ENCODE measurements at regions not wholly inside any gene's neighbourhood (a gene's known extent, or its start where the extent isn't known, plus 50 kb on each side); places are given as distances from the start of the nearest gene placed in this dataset.

DNA sequence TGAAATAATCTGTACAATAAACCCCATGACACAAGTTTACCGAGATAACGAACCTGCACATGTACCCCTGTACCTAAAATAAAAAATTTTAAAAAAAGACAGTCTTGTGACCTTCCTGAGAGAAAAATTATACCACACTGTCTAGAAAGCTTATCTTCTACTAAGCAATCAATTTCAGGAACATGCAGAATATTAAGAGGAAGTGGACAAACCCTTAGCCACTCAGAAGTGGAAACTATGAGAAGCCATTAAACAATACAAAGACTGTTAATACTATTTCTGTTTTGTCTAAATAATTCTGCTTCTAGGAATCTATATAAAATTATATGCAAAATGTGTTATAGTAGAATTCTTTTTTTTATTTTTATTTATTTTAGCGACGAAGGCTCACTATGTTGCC lies 93.9 kb downstream of the ADAMTS1 start:
- ChIA-PET CTCF (no interaction called here), POLR2A (no interaction called here)
- Histone ChIP-seq H3K4me3 (ENCODE audit: low read depth, low read length) (no peak overlapping the region), H3K36me3 (ENCODE audit: control insufficient read depth in 2 of 2, insufficient read depth in 1 of 2, low read length in 2 of 2) (no peaks in the 10 kb centered on the region), H3K27ac (ENCODE audit: extremely low read depth, low read depth, low read length) (no peak overlapping the region), H3K9me3 (ENCODE audit: control insufficient read depth, insufficient read depth, low read depth, low read length) (no peaks in the 10 kb centered on the region), H3K4me1 (ENCODE audit: control insufficient read depth, insufficient read depth, low read length) (no peaks in the 10 kb centered on the region)
- TF ChIP-seq ZNF311 (tag by site-specific recombination; IDR thresholded peaks at IDR 0.05; ENCODE audit: borderline replicate concordance) (no peak), GLIS2 (tag by site-specific recombination; IDR thresholded peaks at IDR 0.05) (no peak), ZNF621 (tag by site-specific recombination; IDR thresholded peaks at IDR 0.05) (no peak), ZNF23 (tag by site-specific recombination; IDR thresholded peaks at IDR 0.05; ENCODE audit: borderline replicate concordance) (no peak)

DNA sequence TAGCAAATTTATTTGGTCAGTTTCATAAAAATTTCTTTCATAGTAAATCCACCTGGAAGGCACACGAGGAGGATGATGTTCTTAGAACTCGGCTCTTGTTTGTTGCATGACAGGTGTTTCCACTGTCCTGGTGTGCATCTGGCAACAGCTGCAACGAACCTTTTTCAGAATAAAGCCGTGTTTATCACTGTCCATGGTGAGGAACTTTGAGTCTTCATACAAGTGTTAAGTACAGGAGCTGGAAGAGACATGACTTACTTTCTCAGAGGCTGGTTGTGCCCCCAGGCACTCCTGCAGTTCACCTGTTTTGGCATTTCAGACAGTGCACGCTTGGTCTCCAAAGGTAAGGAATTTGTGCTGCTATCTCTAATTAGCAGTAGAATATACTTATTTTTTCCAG lies 97.1 kb downstream of the ADAMTS1 start:
- Histone ChIP-seq H3K36me3 (ENCODE audit: control insufficient read depth in 2 of 2, insufficient read depth in 1 of 2, low read length in 2 of 2) (no peaks in the 10 kb centered on the region), H3K4me1 (ENCODE audit: control insufficient read depth, insufficient read depth, low read length) (no peaks in the 10 kb centered on the region), H3K4me3 (ENCODE audit: low read depth, low read length) (no peak overlapping the region), H3K9me3 (ENCODE audit: control insufficient read depth, insufficient read depth, low read depth, low read length) (no peaks in the 10 kb centered on the region), H3K27ac (ENCODE audit: extremely low read depth, low read depth, low read length) (no peak overlapping the region)
- TF ChIP-seq ZNF521 (tag by site-specific recombination; IDR thresholded peaks at IDR 0.05) (no peak), ZNF777 (tag by site-specific recombination; IDR thresholded peaks at IDR 0.05; ENCODE audit: borderline replicate concordance) (no peak), ZBTB1 (tag by site-specific recombination; IDR thresholded peaks at IDR 0.05) (no peak), ZNF837 (tag by site-specific recombination; IDR thresholded peaks at IDR 0.05) (no peak), ZSCAN5A (tag by site-specific recombination; IDR thresholded peaks at IDR 0.05) (no peak), ZNF211 (tag by site-specific recombination; IDR thresholded peaks at IDR 0.05; ENCODE audit: low read depth) (no peak), ZNF366 (tag by site-specific recombination; conservative IDR thresholded peaks at IDR 0.05) (no peak), ZNF660 (tag by site-specific recombination; IDR thresholded peaks at IDR 0.05) (no peak), ZNF639 (tag by site-specific recombination; IDR thresholded peaks at IDR 0.05) (no peak), ZNF596 (tag by site-specific recombination; IDR thresholded peaks at IDR 0.05) (no peak)
- TF ChIP-seq, protein P1, sequence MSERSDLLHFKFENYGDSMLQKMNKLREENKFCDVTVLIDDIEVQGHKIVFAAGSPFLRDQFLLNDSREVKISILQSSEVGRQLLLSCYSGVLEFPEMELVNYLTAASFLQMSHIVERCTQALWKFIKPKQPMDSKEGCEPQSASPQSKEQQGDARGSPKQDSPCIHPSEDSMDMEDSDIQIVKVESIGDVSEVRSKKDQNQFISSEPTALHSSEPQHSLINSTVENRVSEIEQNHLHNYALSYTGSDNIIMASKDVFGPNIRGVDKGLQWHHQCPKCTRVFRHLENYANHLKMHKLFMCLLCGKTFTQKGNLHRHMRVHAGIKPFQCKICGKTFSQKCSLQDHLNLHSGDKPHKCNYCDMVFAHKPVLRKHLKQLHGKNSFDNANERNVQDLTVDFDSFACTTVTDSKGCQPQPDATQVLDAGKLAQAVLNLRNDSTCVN (tag by site-specific recombination; optimal IDR thresholded peaks at IDR 0.05): no peak
- ChIA-PET POLR2A (no interaction called here), CTCF (interaction anchor here (0.6 to 1.1 kb wide), 2 partner anchors 103 to 1768 kb away, joined by 3 read pairs; no protein-coding TSS in a partner anchor)

GRCh38 chr21:26747216-26747615 lies 98.0 kb downstream of the ADAMTS1 start:
- no peak overlapping the region for H3K4me3 ChIP-seq (ENCODE audit: low read depth, low read length)
- no peaks in the 10 kb centered on the region for H3K9me3 ChIP-seq (ENCODE audit: control insufficient read depth, insufficient read depth, low read depth, low read length)
- POLR2A ChIA-PET: no interaction called here
- no peaks in the 10 kb centered on the region for H3K36me3 ChIP-seq (ENCODE audit: control insufficient read depth in 2 of 2, insufficient read depth in 1 of 2, low read length in 2 of 2)
- CTCF ChIA-PET: interaction anchor here (0.7 to 1.1 kb wide), 2 partner anchors 10 to 103 kb away, joined by 3 read pairs; no protein-coding TSS in a partner anchor
- H3K27ac ChIP-seq (ENCODE audit: extremely low read depth, low read depth, low read length): no peak overlapping the region
- H3K4me1 ChIP-seq (ENCODE audit: control insufficient read depth, insufficient read depth, low read length): no peaks in the 10 kb centered on the region
- TF ChIP-seq, protein P2, sequence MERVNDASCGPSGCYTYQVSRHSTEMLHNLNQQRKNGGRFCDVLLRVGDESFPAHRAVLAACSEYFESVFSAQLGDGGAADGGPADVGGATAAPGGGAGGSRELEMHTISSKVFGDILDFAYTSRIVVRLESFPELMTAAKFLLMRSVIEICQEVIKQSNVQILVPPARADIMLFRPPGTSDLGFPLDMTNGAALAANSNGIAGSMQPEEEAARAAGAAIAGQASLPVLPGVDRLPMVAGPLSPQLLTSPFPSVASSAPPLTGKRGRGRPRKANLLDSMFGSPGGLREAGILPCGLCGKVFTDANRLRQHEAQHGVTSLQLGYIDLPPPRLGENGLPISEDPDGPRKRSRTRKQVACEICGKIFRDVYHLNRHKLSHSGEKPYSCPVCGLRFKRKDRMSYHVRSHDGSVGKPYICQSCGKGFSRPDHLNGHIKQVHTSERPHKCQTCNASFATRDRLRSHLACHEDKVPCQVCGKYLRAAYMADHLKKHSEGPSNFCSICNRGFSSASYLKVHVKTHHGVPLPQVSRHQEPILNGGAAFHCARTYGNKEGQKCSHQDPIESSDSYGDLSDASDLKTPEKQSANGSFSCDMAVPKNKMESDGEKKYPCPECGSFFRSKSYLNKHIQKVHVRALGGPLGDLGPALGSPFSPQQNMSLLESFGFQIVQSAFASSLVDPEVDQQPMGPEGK (tag by site-specific recombination; IDR thresholded peaks at IDR 0.05): no peak
- TF ChIP-seq, protein P3, sequence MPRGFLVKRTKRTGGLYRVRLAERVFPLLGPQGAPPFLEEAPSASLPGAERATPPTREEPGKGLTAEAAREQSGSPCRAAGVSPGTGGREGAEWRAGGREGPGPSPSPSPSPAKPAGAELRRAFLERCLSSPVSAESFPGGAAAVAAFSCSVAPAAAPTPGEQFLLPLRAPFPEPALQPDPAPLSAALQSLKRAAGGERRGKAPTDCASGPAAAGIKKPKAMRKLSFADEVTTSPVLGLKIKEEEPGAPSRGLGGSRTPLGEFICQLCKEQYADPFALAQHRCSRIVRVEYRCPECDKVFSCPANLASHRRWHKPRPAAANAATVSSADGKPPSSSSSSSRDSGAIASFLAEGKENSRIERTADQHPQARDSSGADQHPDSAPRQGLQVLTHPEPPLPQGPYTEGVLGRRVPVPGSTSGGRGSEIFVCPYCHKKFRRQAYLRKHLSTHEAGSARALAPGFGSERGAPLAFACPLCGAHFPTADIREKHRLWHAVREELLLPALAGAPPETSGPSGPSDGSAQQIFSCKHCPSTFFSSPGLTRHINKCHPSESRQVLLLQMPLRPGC (tag by site-specific recombination; IDR thresholded peaks at IDR 0.05): no peak
- TF ChIP-seq ZNF555 (tag by site-specific recombination; conservative IDR thresholded peaks at IDR 0.05) (no peak), ZNF404 (tag by site-specific recombination; IDR thresholded peaks at IDR 0.05) (no peak), ZNF366 (tag by site-specific recombination; conservative IDR thresholded peaks at IDR 0.05) (no peak), EGR2 (tag by site-specific recombination; IDR thresholded peaks at IDR 0.05; ENCODE audit: low read depth) (no peak), ZNF394 (tag by site-specific recombination; IDR thresholded peaks at IDR 0.05; ENCODE audit: borderline replicate concordance) (no peak), ZNF280C (tag by site-specific recombination; IDR thresholded peaks at IDR 0.05) (no peak)
